CD4-positive, alpha-beta T cell treated with Interleukin-2 at 100 ng/mL for 4 hours (primary cell): ENCODE measurements at regions not wholly inside any gene's neighbourhood (a gene's known extent, or its start where the extent isn't known, plus 50 kb on each side); places are given as distances from the start of the nearest gene placed in this dataset.

ENCODE experiments used
- DNase-seq: peaks from one replicate; pipeline ENCODE4 v3.0.0-alpha.2; 2020; ENCODE audit warnings: low spot score

GRCh38 chr1:235027076-235027861, 101.4 kb downstream of the TOMM20 start:
- DNase-seq: no peak

GRCh38 chr1:235025422-235025984, 103.1 kb downstream of the TOMM20 start:
- DNase-seq: no peak

- DNase-seq: no peak
Measured at GRCh38 chr1:235024711-235025421, 103.8 kb downstream of the TOMM20 start.

- DNase-seq: no peak
Measured at GRCh38 chr1:235023711-235024439, 104.8 kb downstream of the TOMM20 start.

GRCh38 chr1:235022981-235023710, 105.5 kb downstream of the TOMM20 start:
- no peak for DNase-seq

GRCh38 chr1:235022341-235022980, 106.2 kb downstream of the TOMM20 start:
- DNase-seq: no peak

GRCh38 chr1:235021815-235022214, 106.8 kb downstream of the TOMM20 start:
- DNase-seq: no peak

- DNase-seq: no peak
Measured at GRCh38 chr1:235021321-235021720, 107.3 kb downstream of the TOMM20 start.

GRCh38 chr1:235019961-235020360, 108.7 kb downstream of the TOMM20 start:
- no peak for DNase-seq

GRCh38 chr1:235019471-235019870, 109.2 kb downstream of the TOMM20 start:
- no peak for DNase-seq

GRCh38 chr1:235018720-235019444, 109.8 kb downstream of the TOMM20 start:
- DNase-seq: no peak

GRCh38 chr1:235018161-235018560, 110.5 kb downstream of the TOMM20 start:
- no peak for DNase-seq

GRCh38 chr1:235017719-235018118, 110.9 kb downstream of the TOMM20 start:
- no peak for DNase-seq

- no peak for DNase-seq
Measured at GRCh38 chr1:235017191-235017590, 111.4 kb downstream of the TOMM20 start.

- DNase-seq: peak; percentile 42
Measured at GRCh38 chr1:235015291-235015985, 113.2 kb downstream of the TOMM20 start.

- DNase-seq: no peak
Measured at GRCh38 chr1:235014756-235015155, 113.9 kb downstream of the TOMM20 start.

GRCh38 chr1:235013512-235013911, 115.1 kb downstream of the TOMM20 start:
- no peak for DNase-seq

- no peak for DNase-seq
Measured at GRCh38 chr1:235012436-235013210, 116.0 kb downstream of the TOMM20 start.
